Esophagus squamous epithelium (tissue), 4 donors: ENCODE measurements at regions not wholly inside any gene's neighbourhood (a gene's known extent, or its start where the extent isn't known, plus 50 kb on each side); places are given as distances from the start of the nearest gene placed in this dataset.

Source experiments
- POLR2A ChIP-seq, 4 donors: fragments of 450-650 bp; IDR thresholded peaks; one replicate each; pipeline ENCODE4 v1.6.1; 2017; ENCODE audit warnings: antibody characterized with exemption in 4 of 4, mild to moderate bottlenecking in 4 of 4, moderate library complexity in 3 of 4
- TF ChIP-seq, protein P1 (sequence below), 6 experiments: fragments of 450-650 bp in 4 of 6; fragments of 200-600 bp in 2 of 6; sonication (generic) in 2 of 6; IDR thresholded peaks; one replicate each; pipeline ENCODE4 v1.5.1; 2016 to 2019; ENCODE audit warnings: antibody characterized with exemption in 6 of 6, mild to moderate bottlenecking in 4 of 6, moderate library complexity in 4 of 6

DNA sequence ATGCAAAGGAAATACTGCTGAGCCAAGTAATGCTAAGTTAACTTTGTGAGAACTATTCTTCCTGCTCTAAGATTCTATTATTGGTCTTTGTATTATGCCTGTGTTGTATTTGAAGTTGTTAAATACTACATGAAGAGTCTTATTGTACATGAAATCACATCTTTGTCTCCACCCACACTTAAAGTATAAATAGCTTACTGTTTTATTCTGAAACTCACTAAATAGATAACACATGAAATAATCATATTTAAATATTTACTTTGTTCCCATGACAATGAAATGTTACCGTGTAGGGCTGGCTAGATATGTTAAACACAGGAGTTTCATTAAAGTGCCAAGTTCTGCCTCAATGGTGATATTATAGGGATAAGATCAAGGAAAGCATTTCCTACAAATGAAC, 562.1 kb upstream of the ATXN8OS start:
- TF ChIP-seq, protein P1, sequence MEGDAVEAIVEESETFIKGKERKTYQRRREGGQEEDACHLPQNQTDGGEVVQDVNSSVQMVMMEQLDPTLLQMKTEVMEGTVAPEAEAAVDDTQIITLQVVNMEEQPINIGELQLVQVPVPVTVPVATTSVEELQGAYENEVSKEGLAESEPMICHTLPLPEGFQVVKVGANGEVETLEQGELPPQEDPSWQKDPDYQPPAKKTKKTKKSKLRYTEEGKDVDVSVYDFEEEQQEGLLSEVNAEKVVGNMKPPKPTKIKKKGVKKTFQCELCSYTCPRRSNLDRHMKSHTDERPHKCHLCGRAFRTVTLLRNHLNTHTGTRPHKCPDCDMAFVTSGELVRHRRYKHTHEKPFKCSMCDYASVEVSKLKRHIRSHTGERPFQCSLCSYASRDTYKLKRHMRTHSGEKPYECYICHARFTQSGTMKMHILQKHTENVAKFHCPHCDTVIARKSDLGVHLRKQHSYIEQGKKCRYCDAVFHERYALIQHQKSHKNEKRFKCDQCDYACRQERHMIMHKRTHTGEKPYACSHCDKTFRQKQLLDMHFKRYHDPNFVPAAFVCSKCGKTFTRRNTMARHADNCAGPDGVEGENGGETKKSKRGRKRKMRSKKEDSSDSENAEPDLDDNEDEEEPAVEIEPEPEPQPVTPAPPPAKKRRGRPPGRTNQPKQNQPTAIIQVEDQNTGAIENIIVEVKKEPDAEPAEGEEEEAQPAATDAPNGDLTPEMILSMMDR (IDR thresholded peaks at IDR 0.05) = no peak
- TF ChIP-seq POLR2A (IDR thresholded peaks at IDR 0.05) = no peak
